Left ventricle myocardium inferior (tissue), 1 donor: ENCODE measurements at regions not wholly inside any gene's neighbourhood (a gene's known extent, or its start where the extent isn't known, plus 50 kb on each side); places are given as distances from the start of the nearest gene placed in this dataset.

ENCODE experiments used
- DNase-seq: peaks from one replicate; pipeline ENCODE4 v3.0.0-alpha.2; 2020
- H3K27ac ChIP-seq: fragments of 200-600 bp; replicated peaks from 2 replicates; pipeline ENCODE4 v1.8.0; 2021
- H3K27me3 ChIP-seq: fragments of 200-600 bp; 2 replicates; pipeline ENCODE4 v1.8.0; 2021; ENCODE audit warnings: low read depth
- H3K36me3 ChIP-seq: fragments of 200-600 bp; 2 replicates; pipeline ENCODE4 v1.8.0; 2021
- H3K4me1 ChIP-seq: fragments of 200-600 bp; 2 replicates; pipeline ENCODE4 v1.8.0; 2021
- H3K4me3 ChIP-seq: fragments of 200-600 bp; 2 replicates; pipeline ENCODE4 v1.8.0; 2021; ENCODE audit warnings: mild to moderate bottlenecking, moderate library complexity
- H3K9me3 ChIP-seq: fragments of 200-600 bp; replicated peaks from 2 replicates; pipeline ENCODE4 v1.8.0; 2021
- CTCF ChIP-seq: fragments of 200-600 bp; IDR thresholded peaks from 2 replicates; pipeline ENCODE4 v1.8.0; 2021; ENCODE audit warnings: antibody characterized with exemption, mild to moderate bottlenecking, borderline replicate concordance
- intact Hi-C: fragments of 100-400 bp; cut with micrococcal nuclease; formaldehyde crosslinking; loops from one replicate; pipeline ENCODE4 v1.11.0; 2022
- donor health status: DM: no; HTN: yes; CAD: no; lungs with severe emphysema.

- intact Hi-C loops = no loop called here
- peaks cover 5% of the 10 kb centered on the region for H3K27me3 ChIP-seq
- H3K27ac ChIP-seq = no peak overlapping the region
- no peak for DNase-seq
- no peaks in the 10 kb centered on the region for H3K9me3 ChIP-seq
- TF ChIP-seq CTCF = no peak
- no peaks in the 10 kb centered on the region for H3K4me1 ChIP-seq
- H3K36me3 ChIP-seq = no peaks in the 10 kb centered on the region
- no peak overlapping the region for H3K4me3 ChIP-seq
Observed at GRCh38 chr10:52526251-52526823, 212.3 kb downstream of the DKK1 start.

GRCh38 chr10:52532650-52533290, 218.7 kb downstream of the DKK1 start:
- no peaks in the 10 kb centered on the region for H3K27me3 ChIP-seq
- intact Hi-C loops = no loop called here
- no peak for DNase-seq
- H3K27ac ChIP-seq = no peak overlapping the region
- H3K9me3 ChIP-seq = peaks cover 21% of the 10 kb centered on the region
- H3K4me3 ChIP-seq = no peak overlapping the region
- no peaks in the 10 kb centered on the region for H3K4me1 ChIP-seq
- no peaks in the 10 kb centered on the region for H3K36me3 ChIP-seq
- no peak for TF ChIP-seq CTCF

GRCh38 chr10:52533986-52534385, 219.9 kb downstream of the DKK1 start:
- Histone ChIP-seq H3K27me3 (no peaks in the 10 kb centered on the region), H3K4me3 (no peak overlapping the region), H3K9me3 (peaks cover 26% of the 10 kb centered on the region), H3K27ac (no peak overlapping the region), H3K4me1 (no peaks in the 10 kb centered on the region), H3K36me3 (no peaks in the 10 kb centered on the region)
- no peak for TF ChIP-seq CTCF
- intact Hi-C loops = no loop called here
- no peak for DNase-seq

GRCh38 chr10:52539463-52539862, 225.4 kb downstream of the DKK1 start:
- H3K27ac ChIP-seq = no peak overlapping the region
- intact Hi-C loops = no loop called here
- H3K27me3 ChIP-seq = peaks cover 11% of the 10 kb centered on the region
- no peak for DNase-seq
- H3K9me3 ChIP-seq = peaks cover 17% of the 10 kb centered on the region
- H3K36me3 ChIP-seq = no peaks in the 10 kb centered on the region
- no peaks in the 10 kb centered on the region for H3K4me1 ChIP-seq
- no peak overlapping the region for H3K4me3 ChIP-seq
- no peak for TF ChIP-seq CTCF

- intact Hi-C loops = no loop called here
- no peaks in the 10 kb centered on the region for H3K4me1 ChIP-seq
- H3K27me3 ChIP-seq = peaks cover 11% of the 10 kb centered on the region
- no peak for TF ChIP-seq CTCF
- no peak overlapping the region for H3K4me3 ChIP-seq
- peaks cover 17% of the 10 kb centered on the region for H3K9me3 ChIP-seq
- H3K36me3 ChIP-seq = no peaks in the 10 kb centered on the region
- no peak overlapping the region for H3K27ac ChIP-seq
- no peak for DNase-seq
Observed at GRCh38 chr10:52540479-52540984, 226.5 kb downstream of the DKK1 start.
